ENCODE measurements at regions not wholly inside any gene's neighbourhood (a gene's known extent, or its start where the extent isn't known, plus 50 kb on each side); places are given as distances from the start of the nearest gene placed in this dataset.

GRCh38 chr17:6893382-6894205 lies 62.1 kb upstream of the TEKT1 start:
- DNase-seq: peak in 1 of 2 donors; percentile 49
- Histone ChIP-seq H3K36me3 (no peaks in the 10 kb centered on the region), H3K27me3 (peaks cover 0 to 11% (median 5%) of the 10 kb centered on the region in 4 donors), H3K9me3 (no peaks in the 10 kb centered on the region), H3K4me1 (peaks cover 5 to 13% (median 8%) of the 10 kb centered on the region in 4 donors), H3K4me3 (no peak overlapping the region), H3K27ac (no peak overlapping the region)
- ATAC-seq (ENCODE audit: low FRiP score in 2 of 2): peak in 1 of 2 donors; percentile 14
- no peak for TF ChIP-seq POLR2A (IDR thresholded peaks at IDR 0.05)
- no peak for TF ChIP-seq POLR2AphosphoS5 (IDR thresholded peaks at IDR 0.05)
- no peak for TF ChIP-seq CTCF (IDR thresholded peaks at IDR 0.05)
- TF ChIP-seq EP300 (IDR thresholded peaks at IDR 0.05): no peak
- 15 to 32% methylated on average over 25 to 33 of the region's 36 CpGs for WGBS, 2 donors

- peak in 1 of 2 donors; percentile 30 for DNase-seq
- TF ChIP-seq EP300 (IDR thresholded peaks at IDR 0.05) (no peak), CTCF (IDR thresholded peaks at IDR 0.05) (peak in 4 of 6 experiments; percentile 7 to 47 (median 33))
- no peak overlapping the region for H3K27ac ChIP-seq
- peaks cover 0 to 11% (median 5%) of the 10 kb centered on the region in 4 donors for H3K27me3 ChIP-seq
- H3K4me1 ChIP-seq: peaks cover 5 to 13% (median 8%) of the 10 kb centered on the region in 4 donors
- no peak for ATAC-seq (ENCODE audit: low FRiP score in 2 of 2)
- H3K36me3 ChIP-seq: no peaks in the 10 kb centered on the region
- no peaks in the 10 kb centered on the region for H3K9me3 ChIP-seq
- no peak overlapping the region for H3K4me3 ChIP-seq
- 5 to 29% methylated on average over 17 to 18 of the region's 18 CpGs for WGBS, 2 donors
Observed at GRCh38 chr17:6894206-6894528, 62.6 kb upstream of the TEKT1 start.

GRCh38 chr17:6901086-6901485 lies 69.6 kb upstream of the TEKT1 start:
- Histone ChIP-seq H3K27ac (no peak overlapping the region), H3K27me3 (no peaks in the 10 kb centered on the region), H3K4me1 (no peaks in the 10 kb centered on the region), H3K4me3 (no peak overlapping the region), H3K36me3 (no peaks in the 10 kb centered on the region), H3K9me3 (no peaks in the 10 kb centered on the region)
- no peak for DNase-seq
- 61 to 66% methylated on average over 3 of the region's 3 CpGs for WGBS, 2 donors
- no peak for TF ChIP-seq CTCF (IDR thresholded peaks at IDR 0.05)
- no peak for TF ChIP-seq POLR2AphosphoS5 (IDR thresholded peaks at IDR 0.05)
- TF ChIP-seq POLR2A (IDR thresholded peaks at IDR 0.05): no peak
- no peak for TF ChIP-seq EP300 (IDR thresholded peaks at IDR 0.05)
- no peak for ATAC-seq (ENCODE audit: low FRiP score in 2 of 2)

DNA sequence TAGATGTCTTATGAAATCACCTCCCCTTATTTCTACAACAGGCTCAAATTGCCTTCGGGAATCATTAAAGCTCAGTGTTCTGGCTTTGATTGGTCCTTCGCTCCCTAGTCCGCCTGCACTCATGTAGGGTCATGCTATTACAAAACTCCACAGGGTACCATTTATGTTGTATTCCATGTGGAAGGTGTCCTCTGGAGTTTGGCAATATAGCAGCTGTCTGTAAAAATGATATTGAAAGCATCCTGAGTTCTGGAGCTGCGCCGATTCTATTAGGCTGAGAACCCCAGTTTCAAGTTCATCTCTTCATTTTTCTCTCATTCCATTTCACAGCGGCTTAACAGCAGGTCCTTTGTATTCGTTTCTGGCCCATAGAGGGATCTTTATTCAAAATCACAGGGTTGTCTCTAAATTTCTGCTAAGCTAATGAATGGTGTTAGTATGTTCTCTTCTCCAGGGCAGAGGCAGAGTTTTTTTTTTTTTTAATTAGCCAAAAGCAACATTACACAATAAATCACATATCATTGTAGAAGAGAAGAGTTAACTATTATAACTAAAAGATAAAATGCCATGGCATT lies 71.9 kb upstream of the TEKT1 start:
- Histone ChIP-seq H3K4me1 (no peaks in the 10 kb centered on the region), H3K9me3 (no peaks in the 10 kb centered on the region), H3K36me3 (no peaks in the 10 kb centered on the region), H3K27ac (no peak overlapping the region), H3K4me3 (no peak overlapping the region), H3K27me3 (no peaks in the 10 kb centered on the region)
- no peak for TF ChIP-seq CTCF (IDR thresholded peaks at IDR 0.05)
- no peak for TF ChIP-seq POLR2A (IDR thresholded peaks at IDR 0.05)
- TF ChIP-seq POLR2AphosphoS5 (IDR thresholded peaks at IDR 0.05): no peak
- no peak for TF ChIP-seq EP300 (IDR thresholded peaks at IDR 0.05)
- no peak for DNase-seq
- 91 to 92% methylated on average over 7 of the region's 7 CpGs for WGBS, 2 donors
- ATAC-seq (ENCODE audit: low FRiP score in 2 of 2): no peak
